WTC11 (cell line): ENCODE measurements at regions not wholly inside any gene's neighbourhood (a gene's known extent, or its start where the extent isn't known, plus 50 kb on each side); places are given as distances from the start of the nearest gene placed in this dataset. TPM values are rescaled to one million over a fixed set of nuclear protein-coding genes. Genes with fewer than 3 reads are reported as not detected.

Experiments
- ATAC-seq: fragments of 200-7000 bp; cut with Tn5 transposase; 2 replicates; pipeline ENCODE4 v1.10.0; 2021; ENCODE audit warnings: mild to moderate bottlenecking, moderate library complexity
- CTCF ChIA-PET: fragments of 300-600 bp; sonication (Branson Sonifier 250); formaldehyde crosslinking; loops from one replicate; lab custom pipeline; 2021; ENCODE audit warnings: antibody characterized with exemption; lab: Charles Lee
- POLR2A ChIA-PET: fragments of 350-600 bp; sonication (Branson Sonifier 250); formaldehyde crosslinking; loops from one replicate; lab custom pipeline; 2021; ENCODE audit warnings: antibody characterized with exemption; lab: Charles Lee
- DNase-seq: peaks from one replicate; pipeline ENCODE4 v3.0.0; 2021; ENCODE audit warnings: low spot score
- H3K27ac Mint-ChIP-seq: 2 replicates; pipeline ENCODE4 v1.8.0; 2021; ENCODE audit warnings: mixed read lengths
- H3K27me3 Mint-ChIP-seq: 2 replicates; pipeline ENCODE4 v1.8.0; 2021; ENCODE audit warnings: low read depth, mild to moderate bottlenecking, moderate library complexity, mixed read lengths
- H3K36me3 Mint-ChIP-seq: 2 replicates; pipeline ENCODE4 v1.8.0; 2021; ENCODE audit warnings: mixed read lengths
- H3K4me1 Mint-ChIP-seq: 2 replicates; pipeline ENCODE4 v1.8.0; 2022; ENCODE audit warnings: mixed read lengths
- H3K4me3 Mint-ChIP-seq: 2 replicates; pipeline ENCODE4 v1.8.0; 2021; ENCODE audit warnings: mild to moderate bottlenecking, moderate library complexity, mixed read lengths
- H3K9me3 Mint-ChIP-seq: 2 replicates; pipeline ENCODE4 v1.8.0; 2021; ENCODE audit warnings: mixed read lengths
- E2F4 ChIP-seq: sonication (generic); formaldehyde crosslinking; IDR thresholded peaks from 2 replicates; pipeline ENCODE4 v1.8.1; 2022; ENCODE audit warnings: low read depth, mild to moderate bottlenecking, moderate library complexity, missing genetic modification reagents, borderline replicate concordance
- E2F5 ChIP-seq: sonication (generic); formaldehyde crosslinking; IDR thresholded peaks from 2 replicates; pipeline ENCODE4 v1.8.1; 2022; ENCODE audit warnings: mild to moderate bottlenecking, moderate library complexity, missing genetic modification reagents
- ELF4 ChIP-seq: sonication (generic); formaldehyde crosslinking; IDR thresholded peaks from 2 replicates; pipeline ENCODE4 v1.8.1; 2022; ENCODE audit warnings: low read depth, mild to moderate bottlenecking, moderate library complexity, missing genetic modification reagents
- EMX1 ChIP-seq: fragments of 250-450 bp; sonication (Bioruptor Pico); IDR thresholded peaks from 2 replicates; pipeline ENCODE4 v1.8.0; 2021; ENCODE audit warnings: mild to moderate bottlenecking
- ERG ChIP-seq: fragments of 250-450 bp; sonication (Bioruptor Pico); IDR thresholded peaks from 2 replicates; pipeline ENCODE4 v1.8.0; 2021; ENCODE audit warnings: mild to moderate bottlenecking
- FOXK1 ChIP-seq: sonication (generic); formaldehyde crosslinking; IDR thresholded peaks from 2 replicates; pipeline ENCODE4 v1.8.0; 2022; ENCODE audit warnings: mild to moderate bottlenecking, moderate library complexity, missing genetic modification reagents
- GRHL2 ChIP-seq: fragments of 250-450 bp; sonication (Bioruptor Pico); IDR thresholded peaks from 2 replicates; pipeline ENCODE4 v1.8.0; 2022; ENCODE audit warnings: mild to moderate bottlenecking, moderate library complexity; ENCODE audit not compliant: insufficient replicate concordance, severe bottlenecking
- IRF2 ChIP-seq: sonication (generic); formaldehyde crosslinking; IDR thresholded peaks from 2 replicates; pipeline ENCODE4 v1.8.0; 2022; ENCODE audit warnings: low read depth, missing genetic modification reagents, borderline replicate concordance
- PRRX2 ChIP-seq: fragments of 250-450 bp; sonication (Bioruptor Pico); IDR thresholded peaks from 2 replicates; pipeline ENCODE4 v1.8.0; 2021; ENCODE audit warnings: mild to moderate bottlenecking
- RORB ChIP-seq: fragments of 250-450 bp; sonication (Bioruptor Pico); IDR thresholded peaks from 2 replicates; pipeline ENCODE4 v1.9.0; 2021; ENCODE audit warnings: mild to moderate bottlenecking
- STAT6 ChIP-seq: sonication (generic); formaldehyde crosslinking; conservative IDR thresholded peaks from 2 replicates; pipeline ENCODE4 v1.8.1; 2023; ENCODE audit warnings: mild to moderate bottlenecking, low read depth, missing genetic modification reagents, moderate library complexity
- USF1 ChIP-seq: sonication (generic); formaldehyde crosslinking; IDR thresholded peaks from 2 replicates; pipeline ENCODE4 v1.8.0; 2022; ENCODE audit warnings: mild to moderate bottlenecking, missing genetic modification reagents
- USF2 ChIP-seq: sonication (generic); formaldehyde crosslinking; IDR thresholded peaks from 2 replicates; pipeline ENCODE4 v1.8.1; 2023; ENCODE audit warnings: mild to moderate bottlenecking, missing genetic modification reagents, moderate library complexity
- ZNF138 ChIP-seq: sonication (generic); formaldehyde crosslinking; conservative IDR thresholded peaks from 2 replicates; pipeline ENCODE4 v1.8.1; 2022; ENCODE audit warnings: mild to moderate bottlenecking, moderate library complexity, missing genetic modification reagents
- ZNF317 ChIP-seq: sonication (generic); formaldehyde crosslinking; IDR thresholded peaks from 2 replicates; pipeline ENCODE4 v1.8.1; 2023; ENCODE audit warnings: low read depth, mild to moderate bottlenecking, moderate library complexity, missing genetic modification reagents, borderline replicate concordance
- ZNF423 ChIP-seq: fragments of 250-450 bp; sonication (Bioruptor Pico); IDR thresholded peaks from 2 replicates; pipeline ENCODE4 v2.1.2; 2022; ENCODE audit warnings: mild to moderate bottlenecking, moderate library complexity
- ZNF671 ChIP-seq: fragments of 250-450 bp; sonication (Bioruptor Pico); IDR thresholded peaks from 2 replicates; pipeline ENCODE4 v1.8.0; 2021; ENCODE audit warnings: mild to moderate bottlenecking
- microRNA-seq: library from miRNA; unstranded; fragments of <30 nt; microRNA quantifications from one replicate; pipeline ENCODE4 v1.2.0, GENCODE V29; 2022; ENCODE audit warnings: borderline number of aligned reads

- H3K27ac Mint-ChIP-seq: no peak overlapping the region
- DNase-seq: no peak
- no peak for ATAC-seq
- no peak overlapping the region for H3K4me3 Mint-ChIP-seq
- H3K9me3 Mint-ChIP-seq: peaks cover 49% of the 10 kb centered on the region
- H3K27me3 Mint-ChIP-seq: no peaks in the 10 kb centered on the region; the same call in 1 of the 2 replicates
- H3K4me1 Mint-ChIP-seq: no peaks in the 10 kb centered on the region
- ChIA-PET POLR2A (no interaction called here), CTCF (interaction anchor here (0.7 kb wide), 1 partner anchor 112 kb away, joined by 4 read pairs; no protein-coding TSS in a partner anchor)
- H3K36me3 Mint-ChIP-seq: peaks cover 3% of the 10 kb centered on the region; the same call in 1 of the 2 replicates
- TF ChIP-seq E2F5 (CRISPR knock-in tag) (no peak), ERG (CRISPR knock-in tag) (no peak), ZNF317 (CRISPR knock-in tag) (no peak), ZNF671 (CRISPR knock-in tag) (no peak), USF2 (no peak), STAT6 (CRISPR knock-in tag) (no peak), ELF4 (CRISPR knock-in tag) (no peak), EMX1 (CRISPR knock-in tag) (no peak), USF1 (CRISPR knock-in tag) (no peak), PRRX2 (no peak), ZNF138 (CRISPR knock-in tag) (no peak), E2F4 (CRISPR knock-in tag) (no peak), IRF2 (CRISPR knock-in tag) (no peak), RORB (no peak), GRHL2 (CRISPR knock-in tag) (no peak), FOXK1 (CRISPR knock-in tag) (no peak), ZNF423 (CRISPR knock-in tag) (no peak)
- TF ChIP-seq, all 79 proteins: peak for 0
Measured at GRCh38 chr1:65097076-65097475, 50.9 kb upstream of the AK4 start.

Small RNAs in the stretch of these regions (microRNA-seq; reads per million reads assigned to microRNA genes)
- gene MIR101-1 (not detected), gene MIR3671 (not detected)
